Transverse colon (tissue), 4 donors: ENCODE measurements at regions not wholly inside any gene's neighbourhood (a gene's known extent, or its start where the extent isn't known, plus 50 kb on each side); places are given as distances from the start of the nearest gene placed in this dataset.

ENCODE experiments used
- DNase-seq: peaks from one replicate; pipeline ENCODE4 v3.0.0-alpha.2; 2019
- H3K27ac ChIP-seq, 4 donors: fragments of 200-600 bp; sonication (generic); 2 replicates each; pipeline ENCODE4 v1.5.1; 2016 to 2018; ENCODE audit warnings: inconsistent platforms in 4 of 4
- H3K27me3 ChIP-seq: fragments of 200-600 bp; sonication (generic); 2 replicates; pipeline ENCODE4 v1.5.1; 2017; ENCODE audit warnings: inconsistent platforms
- H3K36me3 ChIP-seq, 4 donors: fragments of 200-600 bp; sonication (generic); 2 replicates each; pipeline ENCODE4 v1.5.1; 2017 to 2019; ENCODE audit warnings: inconsistent platforms in 4 of 4
- H3K4me1 ChIP-seq, 4 donors: fragments of 200-600 bp; sonication (generic); 2 replicates each; pipeline ENCODE4 v1.5.1; 2017 to 2020; ENCODE audit warnings: inconsistent platforms in 4 of 4
- H3K4me3 ChIP-seq, 4 donors: fragments of 200-600 bp; sonication (generic); 1 replicate in 1 of 4; 2 replicates in 3 of 4; pipeline versions ENCODE4 v1.5.1 to v1.6.1; 2017 to 2019; ENCODE audit warnings: inconsistent platforms in 4 of 4
- H3K9me3 ChIP-seq, 2 donors: fragments of 200-600 bp; sonication (generic); 2 replicates each; pipeline ENCODE4 v1.5.1; 2017 to 2019; ENCODE audit warnings: inconsistent platforms in 2 of 2
- EP300 ChIP-seq: sonication (generic); formaldehyde crosslinking; IDR thresholded peaks from one replicate; pipeline ENCODE4 v1.6.1; 2017; ENCODE audit warnings: antibody characterized with exemption, low read depth
- POLR2A ChIP-seq: fragments of 450-650 bp; IDR thresholded peaks from one replicate; pipeline ENCODE4 v1.6.1; 2016; ENCODE audit warnings: antibody characterized with exemption, mild to moderate bottlenecking, moderate library complexity
- POLR2AphosphoS5 ChIP-seq, 3 donors: sonication (generic); formaldehyde crosslinking; IDR thresholded peaks; one replicate each; pipeline ENCODE4 v1.6.1; 2016; ENCODE audit warnings: antibody characterized with exemption in 3 of 3
- WGBS, 2 donors: methylation state at CpG; one replicate each; pipeline ENCODE4 v1.1.5; 2018; ENCODE audit warnings: low coverage in 1 of 2; 5-methylcytosine and 5-hydroxymethylcytosine counted together
- in situ Hi-C, 4 donors: fragments of 200-750 bp; cut with MboI; loops; one replicate each; pipeline versions ENCODE4 v1.15.0 to v1.15.1; 2017; ENCODE audit warnings: low sequenced_read_pairs in 3 of 4, low pct_ligation_motif_present in 1 of 4, low pct_unique_long_range_greater_than_20kb in 1 of 4
- intact Hi-C: fragments of 100-400 bp; cut with DNase I; formaldehyde crosslinking; loops from one replicate; pipeline ENCODE4 v1.15.1; 2023; ENCODE audit warnings: low total_unique reads
- TF ChIP-seq, protein P1 (sequence below), 5 experiments: fragments of 200-600 bp in 3 of 5; fragments of 450-650 bp in 2 of 5; sonication (generic) in 3 of 5; IDR thresholded peaks; 1 replicate in 2 of 5; 2 replicates in 3 of 5; pipeline ENCODE4 v1.5.1; 2016 to 2017; ENCODE audit warnings: antibody characterized with exemption in 5 of 5, inconsistent platforms in 3 of 5, mild to moderate bottlenecking in 2 of 5, moderate library complexity in 1 of 5

DNA sequence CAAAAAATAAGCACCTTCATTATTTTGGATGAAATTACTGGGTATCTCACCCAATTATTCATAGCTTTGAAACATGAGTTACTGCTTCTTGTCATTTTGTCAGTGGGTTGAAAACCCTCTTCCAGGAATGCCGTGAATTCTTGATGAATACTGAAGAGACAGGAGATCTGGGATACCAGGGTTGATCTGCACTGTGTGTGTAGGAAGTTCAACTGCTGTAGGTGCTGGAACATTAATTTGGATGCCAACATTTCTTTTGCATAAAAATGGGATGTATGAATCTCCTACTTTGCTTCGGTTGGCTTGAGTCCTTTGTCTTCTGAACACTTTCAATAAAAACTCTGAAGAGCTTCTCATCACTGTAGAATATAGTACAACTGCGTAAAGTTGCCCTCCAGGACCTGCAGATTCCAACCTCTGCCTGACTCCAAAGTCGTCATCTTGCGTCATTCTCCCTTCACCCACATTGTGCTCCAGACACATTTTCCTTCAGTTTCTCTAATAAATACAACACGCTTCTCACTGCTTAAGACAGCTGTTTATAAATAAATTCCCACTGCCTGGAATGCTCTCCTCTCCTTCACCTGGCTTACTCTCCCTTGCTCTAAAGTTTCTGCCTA is 312.7 kb upstream of the TGFBR2 start:
- in situ Hi-C loops, result no loop called here
- no peak for DNase-seq
- Histone ChIP-seq H3K36me3 (no peaks in the 10 kb centered on the region), H3K4me1 (peaks cover 0 to 17% (median 7%) of the 10 kb centered on the region in 4 donors), H3K27me3 (no peaks in the 10 kb centered on the region), H3K9me3 (no peaks in the 10 kb centered on the region), H3K27ac (no peak overlapping the region), H3K4me3 (no peak overlapping the region)
- WGBS, 2 donors, result 79 to 80% methylated on average over 3 to 6 of the region's 6 CpGs
- TF ChIP-seq POLR2AphosphoS5 (IDR thresholded peaks at IDR 0.05), result no peak
- TF ChIP-seq POLR2A, result no peak
- TF ChIP-seq, protein P1, sequence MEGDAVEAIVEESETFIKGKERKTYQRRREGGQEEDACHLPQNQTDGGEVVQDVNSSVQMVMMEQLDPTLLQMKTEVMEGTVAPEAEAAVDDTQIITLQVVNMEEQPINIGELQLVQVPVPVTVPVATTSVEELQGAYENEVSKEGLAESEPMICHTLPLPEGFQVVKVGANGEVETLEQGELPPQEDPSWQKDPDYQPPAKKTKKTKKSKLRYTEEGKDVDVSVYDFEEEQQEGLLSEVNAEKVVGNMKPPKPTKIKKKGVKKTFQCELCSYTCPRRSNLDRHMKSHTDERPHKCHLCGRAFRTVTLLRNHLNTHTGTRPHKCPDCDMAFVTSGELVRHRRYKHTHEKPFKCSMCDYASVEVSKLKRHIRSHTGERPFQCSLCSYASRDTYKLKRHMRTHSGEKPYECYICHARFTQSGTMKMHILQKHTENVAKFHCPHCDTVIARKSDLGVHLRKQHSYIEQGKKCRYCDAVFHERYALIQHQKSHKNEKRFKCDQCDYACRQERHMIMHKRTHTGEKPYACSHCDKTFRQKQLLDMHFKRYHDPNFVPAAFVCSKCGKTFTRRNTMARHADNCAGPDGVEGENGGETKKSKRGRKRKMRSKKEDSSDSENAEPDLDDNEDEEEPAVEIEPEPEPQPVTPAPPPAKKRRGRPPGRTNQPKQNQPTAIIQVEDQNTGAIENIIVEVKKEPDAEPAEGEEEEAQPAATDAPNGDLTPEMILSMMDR (IDR thresholded peaks at IDR 0.05), result no peak
- no peak for TF ChIP-seq EP300
- intact Hi-C loops, result no loop called here

DNA sequence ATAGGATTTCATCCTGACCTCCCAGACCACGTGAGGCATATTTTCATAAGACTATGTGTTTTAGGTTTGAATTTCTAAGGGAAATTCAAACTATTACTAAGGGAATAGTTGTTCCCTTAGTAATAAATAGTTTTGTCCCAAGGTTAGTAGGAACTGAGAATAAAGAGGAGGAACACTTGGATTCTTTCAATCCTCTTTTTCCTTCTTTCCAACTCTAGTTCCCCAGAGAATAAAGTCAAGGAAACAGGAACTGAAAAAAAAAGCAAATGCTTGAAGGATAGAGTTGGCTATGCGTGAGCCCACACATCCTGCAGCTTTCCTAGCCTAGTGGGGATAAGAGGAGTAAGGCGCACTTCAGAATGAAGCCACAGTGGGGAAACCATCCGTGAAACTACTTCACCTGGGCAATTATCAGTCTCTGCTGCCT is 312.1 kb upstream of the TGFBR2 start:
- H3K27ac ChIP-seq, result no peak overlapping the region
- no peaks in the 10 kb centered on the region for H3K9me3 ChIP-seq
- TF ChIP-seq, protein P1 (IDR thresholded peaks at IDR 0.05), result no peak
- WGBS, 2 donors, result 81 to 85% methylated on average over 2 to 4 of the region's 4 CpGs
- H3K27me3 ChIP-seq, result no peaks in the 10 kb centered on the region
- intact Hi-C loops (no loop called here), in situ Hi-C loops (no loop called here)
- H3K4me1 ChIP-seq, result peaks cover 0 to 12% (median 5%) of the 10 kb centered on the region in 4 donors
- no peaks in the 10 kb centered on the region for H3K36me3 ChIP-seq
- no peak overlapping the region for H3K4me3 ChIP-seq
- no peak for DNase-seq

DNA sequence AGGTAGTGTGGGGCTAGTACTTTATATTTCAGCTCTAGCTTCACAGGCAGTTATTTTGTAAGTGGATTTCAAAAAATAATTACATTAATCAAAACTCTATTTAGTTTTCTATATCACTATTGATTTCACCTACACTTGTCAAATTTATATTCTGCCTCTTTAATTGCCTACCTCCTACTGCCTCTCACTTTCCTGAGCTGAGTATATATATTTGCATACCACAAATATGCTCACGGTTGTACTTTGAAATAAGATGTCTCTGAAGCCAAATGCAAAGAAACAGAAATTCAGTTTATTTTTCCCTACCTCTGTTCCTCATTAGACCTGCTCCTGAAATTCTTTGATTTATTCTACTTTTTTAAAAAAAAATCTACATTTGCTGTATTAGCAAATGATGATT is 309.3 kb upstream of the TGFBR2 start:
- WGBS, 2 donors, result 39 to 57% methylated on average over 1 of the region's 1 CpG
- TF ChIP-seq EP300, result no peak
- TF ChIP-seq, protein P1 (IDR thresholded peaks at IDR 0.05), result no peak
- no peak for TF ChIP-seq POLR2A
- TF ChIP-seq POLR2AphosphoS5 (IDR thresholded peaks at IDR 0.05), result no peak
- no peaks in the 10 kb centered on the region for H3K9me3 ChIP-seq
- H3K27me3 ChIP-seq, result no peaks in the 10 kb centered on the region
- no peaks in the 10 kb centered on the region for H3K36me3 ChIP-seq
- no peak overlapping the region for H3K4me3 ChIP-seq
- intact Hi-C loops (no loop called here), in situ Hi-C loops (no loop called here)
- no peaks in the 10 kb centered on the region for H3K4me1 ChIP-seq
- no peak overlapping the region for H3K27ac ChIP-seq
- no peak for DNase-seq

DNA sequence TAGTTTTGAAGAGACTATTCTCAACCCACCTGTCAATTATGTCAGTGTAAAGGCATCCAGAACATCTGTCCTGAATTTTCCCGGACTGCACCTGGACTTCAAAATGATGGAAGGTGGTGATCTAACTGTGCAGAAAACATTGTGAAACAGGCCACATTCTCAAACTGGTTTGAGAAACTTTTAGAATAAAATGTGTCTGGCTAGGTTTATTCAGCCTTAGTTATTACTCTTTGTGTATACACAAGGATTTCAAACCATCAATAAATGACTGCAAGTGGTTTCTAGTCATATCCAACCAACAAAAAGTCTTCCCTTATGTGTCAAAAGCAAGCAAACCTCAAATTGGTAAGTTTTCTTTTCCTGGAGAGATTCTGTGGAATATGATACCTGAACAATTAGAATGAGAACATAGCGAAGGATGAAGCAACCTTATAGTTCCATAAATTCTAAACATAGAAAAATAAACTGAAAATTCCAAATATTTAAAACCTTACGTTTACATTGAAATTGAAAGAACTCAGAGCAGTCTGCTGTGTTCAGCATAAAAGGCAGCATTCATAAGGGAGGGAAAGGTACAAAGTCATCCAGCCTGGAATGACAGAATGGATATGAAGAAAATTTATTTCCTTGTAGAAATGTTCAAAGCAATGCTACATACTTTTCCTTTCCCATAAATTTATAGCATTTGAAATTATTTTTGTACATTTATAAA is 306.6 kb upstream of the TGFBR2 start:
- no peak for TF ChIP-seq POLR2AphosphoS5 (IDR thresholded peaks at IDR 0.05)
- TF ChIP-seq EP300, result no peak
- TF ChIP-seq POLR2A, result no peak
- TF ChIP-seq, protein P1 (IDR thresholded peaks at IDR 0.05), result no peak

More for the DNA sequence above, 306.6 kb upstream of the TGFBR2 start:
- Histone ChIP-seq H3K27me3 (no peaks in the 10 kb centered on the region), H3K36me3 (no peaks in the 10 kb centered on the region), H3K27ac (no peak overlapping the region), H3K4me3 (no peak overlapping the region), H3K4me1 (no peaks in the 10 kb centered on the region), H3K9me3 (no peaks in the 10 kb centered on the region)
- intact Hi-C loops (no loop called here), in situ Hi-C loops (no loop called here)
- WGBS, 2 donors, result 49 to 58% methylated on average over 3 of the region's 3 CpGs
- no peak for DNase-seq
